CD4-positive, alpha-beta T cell (primary cell): ENCODE measurements at regions not wholly inside any gene's neighbourhood (a gene's known extent, or its start where the extent isn't known, plus 50 kb on each side); places are given as distances from the start of the nearest gene placed in this dataset.

Source experiments
- ATAC-seq: fragments of 200-7000 bp; cut with Tn5 transposase; one replicate; pipeline ENCODE4 v1.10.0; 2022; ENCODE audit warnings: mild to moderate bottlenecking; ENCODE audit not compliant: poor library complexity
- CTCF ChIA-PET: fragments of 350-600 bp; sonication (Branson Sonifier 250); formaldehyde crosslinking; loops from one replicate; lab custom pipeline; 2021; ENCODE audit warnings: antibody characterized with exemption, inconsistent platforms; lab: Charles Lee
- POLR2A ChIA-PET: fragments of 350-600 bp; sonication (Branson Sonifier 250); formaldehyde crosslinking; loops from one replicate; lab custom pipeline; 2021; ENCODE audit warnings: antibody characterized with exemption, inconsistent platforms; lab: Charles Lee
- DNase-seq, 14 experiments: peaks; one replicate each; pipeline ENCODE4 v3.0.0-alpha.2; 2013 to 2020; ENCODE audit warnings: mixed read lengths in 2 of 14
- H3K27ac ChIP-seq, 2 donors: one replicate each; pipeline versions ENCODE4 v1.5.1 to v1.7.0; 2013; ENCODE audit warnings: low read length in 2 of 2, low read depth in 1 of 2, mild to moderate bottlenecking in 1 of 2
- H3K27me3 ChIP-seq, 2 experiments: 1 replicate in 1 of 2; 2 replicates in 1 of 2; pipeline versions ENCODE4 v1.6.1 to v1.7.0; 2013; ENCODE audit warnings: low read length in 2 of 2, control low read depth in 1 of 2, mild to moderate bottlenecking in 1 of 2, moderate library complexity in 1 of 2; ENCODE audit not compliant: insufficient read depth in 2 of 2, control insufficient read depth in 1 of 2
- H3K36me3 ChIP-seq: one replicate; pipeline ENCODE4 v1.6.1; 2013; ENCODE audit warnings: low read length, control low read depth; ENCODE audit not compliant: insufficient read depth
- H3K4me1 ChIP-seq: one replicate; pipeline ENCODE4 v1.6.1; 2013; ENCODE audit warnings: low read length, control low read depth; ENCODE audit not compliant: insufficient read depth
- H3K4me3 ChIP-seq: one replicate; pipeline ENCODE4 v1.5.1; 2013; ENCODE audit warnings: mild to moderate bottlenecking, low read length, moderate library complexity
- H3K9me3 ChIP-seq, 2 experiments: 1 replicate in 1 of 2; 2 replicates in 1 of 2; pipeline versions ENCODE4 v1.6.1 to v1.7.0; 2013; ENCODE audit warnings: low read length in 2 of 2, mild to moderate bottlenecking in 2 of 2, control low read depth in 1 of 2, moderate library complexity in 1 of 2; ENCODE audit not compliant: control insufficient read depth in 1 of 2, insufficient read depth in 1 of 2
- H3K27ac Mint-ChIP-seq: one replicate; pipeline ENCODE4 v1.8.0; 2020; ENCODE audit warnings: mixed read lengths
- H3K27me3 Mint-ChIP-seq: one replicate; pipeline ENCODE4 v1.8.0; 2021; ENCODE audit warnings: mixed read lengths
- H3K36me3 Mint-ChIP-seq: one replicate; pipeline ENCODE4 v1.8.0; 2021; ENCODE audit warnings: low read depth, mixed read lengths
- H3K4me1 Mint-ChIP-seq: one replicate; pipeline ENCODE4 v1.8.0; 2021; ENCODE audit warnings: low read depth, mixed read lengths
- H3K4me3 Mint-ChIP-seq: one replicate; pipeline ENCODE4 v1.8.0; 2020; ENCODE audit warnings: mild to moderate bottlenecking, mixed read lengths
- H3K9me3 Mint-ChIP-seq: one replicate; pipeline ENCODE4 v1.8.0; 2020; ENCODE audit warnings: mixed read lengths
- CTCF ChIP-seq: fragments of 200-600 bp; IDR thresholded peaks from one replicate; pipeline ENCODE4 v1.8.0; 2022; ENCODE audit warnings: antibody characterized with exemption, mild to moderate bottlenecking
- intact Hi-C, 2 experiments: fragments of 100-400 bp; cut with DNase I in 1 of 2; cut with micrococcal nuclease in 1 of 2; formaldehyde crosslinking; loops; one replicate each; pipeline versions ENCODE4 v1.15.1 to v1.9.0; 2023 to 2025; cut with DNase I, micrococcal nuclease

- Histone ChIP-seq H3K4me3 (no peak overlapping the region), H3K9me3 (no peaks in the 10 kb centered on the region), H3K27ac (no peak overlapping the region), H3K36me3 (no peaks in the 10 kb centered on the region), H3K27me3 (peaks cover 0 to 2% of the 10 kb centered on the region in 2 experiments), H3K4me1 (no peaks in the 10 kb centered on the region)
- CTCF ChIA-PET: no interaction called here
- no peaks in the 10 kb centered on the region for H3K9me3 Mint-ChIP-seq
- TF ChIP-seq CTCF: no peak
- no peak for DNase-seq
- H3K27me3 Mint-ChIP-seq: peaks cover 19% of the 10 kb centered on the region
- intact Hi-C loops: no loop called here
- ATAC-seq: no peak
- no peak overlapping the region for H3K4me3 Mint-ChIP-seq
- POLR2A ChIA-PET: no interaction called here
- no peaks in the 10 kb centered on the region for H3K36me3 Mint-ChIP-seq
- H3K27ac Mint-ChIP-seq: no peak overlapping the region
- H3K4me1 Mint-ChIP-seq: no peaks in the 10 kb centered on the region
Observed at GRCh38 chr2:71823526-71823925, 324.1 kb downstream of the CYP26B1 start.

GRCh38 chr2:71822463-71822862, 325.2 kb downstream of the CYP26B1 start:
- no peak for TF ChIP-seq CTCF
- H3K4me3 ChIP-seq: no peak overlapping the region
- Mint-ChIP-seq H3K9me3 (no peaks in the 10 kb centered on the region), H3K36me3 (no peaks in the 10 kb centered on the region), H3K27me3 (peaks cover 23% of the 10 kb centered on the region), H3K4me1 (no peaks in the 10 kb centered on the region), H3K27ac (no peak overlapping the region), H3K4me3 (no peak overlapping the region)
- no peaks in the 10 kb centered on the region for H3K4me1 ChIP-seq
- no peaks in the 10 kb centered on the region for H3K9me3 ChIP-seq
- POLR2A ChIA-PET: no interaction called here
- no peak overlapping the region for H3K27ac ChIP-seq
- DNase-seq: no peak
- ATAC-seq: no peak
- H3K36me3 ChIP-seq: no peaks in the 10 kb centered on the region
- intact Hi-C loops: no loop called here
- CTCF ChIA-PET: no interaction called here
- H3K27me3 ChIP-seq: peaks cover 0 to 2% of the 10 kb centered on the region in 2 experiments

DNA sequence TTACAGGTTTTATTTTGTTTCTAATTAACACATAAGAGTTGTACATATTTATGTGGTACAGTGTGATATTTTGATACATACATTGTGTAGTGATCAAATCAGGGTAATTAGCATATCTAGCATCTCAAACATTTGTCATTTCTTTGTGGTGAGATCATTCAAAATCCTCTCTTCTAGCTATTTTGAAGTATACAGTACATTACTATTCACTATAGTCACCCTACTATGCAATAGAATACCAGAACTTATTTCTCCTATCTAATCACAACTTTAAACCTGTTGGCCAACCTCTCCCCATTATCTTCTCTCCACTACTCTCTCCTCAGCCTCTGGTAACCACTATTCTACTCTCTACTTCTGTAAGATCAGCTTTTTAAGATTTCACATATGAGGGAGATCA, 325.8 kb downstream of the CYP26B1 start:
- Histone ChIP-seq H3K4me1 (no peaks in the 10 kb centered on the region), H3K9me3 (no peaks in the 10 kb centered on the region), H3K36me3 (no peaks in the 10 kb centered on the region), H3K27me3 (peaks cover 0 to 2% of the 10 kb centered on the region in 2 experiments), H3K4me3 (no peak overlapping the region), H3K27ac (no peak overlapping the region)
- ChIA-PET CTCF (no interaction called here), POLR2A (no interaction called here)
- ATAC-seq (no peak), DNase-seq (no peak)
- H3K36me3 Mint-ChIP-seq: no peaks in the 10 kb centered on the region
- H3K27ac Mint-ChIP-seq: no peak overlapping the region
- intact Hi-C loops: no loop called here
- no peak overlapping the region for H3K4me3 Mint-ChIP-seq
- TF ChIP-seq CTCF: no peak
- no peaks in the 10 kb centered on the region for H3K4me1 Mint-ChIP-seq
- H3K9me3 Mint-ChIP-seq: no peaks in the 10 kb centered on the region
- H3K27me3 Mint-ChIP-seq: peaks cover 23% of the 10 kb centered on the region
